DMS153 treated with DMSO at 0.1 percent for 48 hours (cell line): ENCODE measurements at regions not wholly inside any gene's neighbourhood (a gene's known extent, or its start where the extent isn't known, plus 50 kb on each side); places are given as distances from the start of the nearest gene placed in this dataset.

Source experiments
- DNase-seq: peaks from one replicate; lab custom pipeline; 2025; ENCODE audit not compliant: unreplicated experiment; lab: John Stamatoyannopoulos, UW

GRCh38 chr10:62738916-62739315, 65.6 kb upstream of the ADO start:
- no peak for DNase-seq

GRCh38 chr10:62740885-62741745, 63.4 kb upstream of the ADO start:
- DNase-seq: no peak

GRCh38 chr10:62741996-62742395, 62.5 kb upstream of the ADO start:
- no peak for DNase-seq

- DNase-seq: no peak
These were observed 61.9 kb upstream of the ADO start for GRCh38 chr10:62742536-62743061.

GRCh38 chr10:62744136-62744535, 60.4 kb upstream of the ADO start:
- no peak for DNase-seq

GRCh38 chr10:62745581-62745980, 58.9 kb upstream of the ADO start:
- no peak for DNase-seq

GRCh38 chr10:62746951-62747729, 57.4 kb upstream of the ADO start:
- DNase-seq: no peak

- DNase-seq: no peak
These were observed 56.1 kb upstream of the ADO start for GRCh38 chr10:62748386-62748785.

- DNase-seq: no peak
These were observed 55.3 kb upstream of the ADO start for GRCh38 chr10:62749093-62749683.
